ENCODE measurements at regions not wholly inside any gene's neighbourhood (a gene's known extent, or its start where the extent isn't known, plus 50 kb on each side); places are given as distances from the start of the nearest gene placed in this dataset.
"Not testable (repeated sequence)": the region's sequence is repeated elsewhere in the genome, so short reads cannot be mapped to it uniquely, and the experiment has no call there.

GRCh38 chr13:19123502-19123901 is 58.1 kb downstream of the TUBA3C start:
- no peak for DNase-seq

- DNase-seq = no peak
Measured at GRCh38 chr13:19117913-19118739, 63.5 kb downstream of the TUBA3C start.

GRCh38 chr13:19109225-19109624 is 72.4 kb downstream of the TUBA3C start:
- not testable (repeated sequence) for DNase-seq

GRCh38 chr13:19103140-19103539 is 78.5 kb downstream of the TUBA3C start:
- no peak for DNase-seq

GRCh38 chr13:19093369-19093768 is 88.3 kb downstream of the TUBA3C start:
- no peak for DNase-seq

- no peak for DNase-seq
Measured at GRCh38 chr13:19090495-19090894, 91.1 kb downstream of the TUBA3C start.

- no peak for DNase-seq
Measured at GRCh38 chr13:19089315-19089714, 92.3 kb downstream of the TUBA3C start.

GRCh38 chr13:19088416-19088815 is 93.2 kb downstream of the TUBA3C start:
- no peak for DNase-seq

- DNase-seq = no peak
Measured at GRCh38 chr13:19085876-19086275, 95.7 kb downstream of the TUBA3C start.

GRCh38 chr13:19085258-19085657 is 96.4 kb downstream of the TUBA3C start:
- DNase-seq = no peak

GRCh38 chr13:19083340-19083739 is 98.3 kb downstream of the TUBA3C start:
- DNase-seq = no peak

- no peak for DNase-seq
Measured at GRCh38 chr13:19075418-19075817, 106.2 kb downstream of the TUBA3C start.

- no peak for DNase-seq
Measured at GRCh38 chr13:19074519-19074918, 107.1 kb downstream of the TUBA3C start.

GRCh38 chr13:19074106-19074505 is 107.5 kb downstream of the TUBA3C start:
- DNase-seq = not testable (repeated sequence)

- DNase-seq = not testable (repeated sequence)
Measured at GRCh38 chr13:19072956-19073706, 108.5 kb downstream of the TUBA3C start.

GRCh38 chr13:19072543-19072942 is 109.1 kb downstream of the TUBA3C start:
- no peak for DNase-seq

GRCh38 chr13:19071161-19071936 is 110.3 kb downstream of the TUBA3C start:
- DNase-seq = no peak

- DNase-seq = no peak
Measured at GRCh38 chr13:19070398-19070735, 111.3 kb downstream of the TUBA3C start.

GRCh38 chr13:19069684-19070397 is 111.8 kb downstream of the TUBA3C start:
- DNase-seq = no peak

GRCh38 chr13:19068691-19069090 is 112.9 kb downstream of the TUBA3C start:
- DNase-seq = no peak

GRCh38 chr13:19067767-19068166 is 113.9 kb downstream of the TUBA3C start:
- no peak for DNase-seq

- DNase-seq = no peak
Measured at GRCh38 chr13:19062801-19063200, 118.8 kb downstream of the TUBA3C start.
